Endodermal cell (in vitro differentiated cells): ENCODE measurements at regions not wholly inside any gene's neighbourhood (a gene's known extent, or its start where the extent isn't known, plus 50 kb on each side); places are given as distances from the start of the nearest gene placed in this dataset.

ENCODE experiments used
- DNase-seq: peaks from one replicate; pipeline ENCODE4 v3.0.0-alpha.2; 2017
- H3K27ac ChIP-seq: 2 replicates; pipeline ENCODE4 v1.5.1; 2013; ENCODE audit warnings: mild to moderate bottlenecking, low read depth, low read length, moderate library complexity
- H3K27me3 ChIP-seq: 2 replicates; pipeline ENCODE4 v1.6.1; 2013; ENCODE audit warnings: mild to moderate bottlenecking, low read length, moderate library complexity; ENCODE audit not compliant: insufficient read depth, control insufficient read depth, poor library complexity, severe bottlenecking
- H3K36me3 ChIP-seq: 2 replicates; pipeline ENCODE4 v1.7.0; 2013; ENCODE audit warnings: mild to moderate bottlenecking, low read length, moderate library complexity; ENCODE audit not compliant: control insufficient read depth, insufficient read depth
- H3K4me1 ChIP-seq: one replicate; pipeline ENCODE4 v1.7.0; 2013; ENCODE audit warnings: low read length; ENCODE audit not compliant: control insufficient read depth, insufficient read depth
- H3K4me3 ChIP-seq: 2 replicates; pipeline ENCODE4 v1.5.1; 2013; ENCODE audit warnings: mild to moderate bottlenecking, low read length, moderate library complexity
- H3K9ac ChIP-seq: 2 replicates; pipeline ENCODE4 v1.6.1; 2013; ENCODE audit warnings: mild to moderate bottlenecking, low read length, moderate library complexity; ENCODE audit not compliant: poor library complexity, severe bottlenecking; ENCODE audit errors: extremely low read depth
- H3K9me3 ChIP-seq: 2 replicates; pipeline ENCODE4 v1.6.1; 2013; ENCODE audit warnings: mild to moderate bottlenecking, low read length, moderate library complexity; ENCODE audit not compliant: control insufficient read depth
- H3K27ac Mint-ChIP-seq: 2 replicates; pipeline ENCODE4 v1.8.0; 2020; ENCODE audit warnings: mixed read lengths
- H3K27me3 Mint-ChIP-seq: 2 replicates; pipeline ENCODE4 v1.8.0; 2021; ENCODE audit warnings: mild to moderate bottlenecking, mixed read lengths; ENCODE audit not compliant: insufficient read depth
- H3K36me3 Mint-ChIP-seq: 2 replicates; pipeline ENCODE4 v1.8.0; 2020; ENCODE audit warnings: low read depth, mixed read lengths
- H3K4me1 Mint-ChIP-seq: 2 replicates; pipeline ENCODE4 v1.8.0; 2020; ENCODE audit warnings: mixed read lengths
- H3K4me3 Mint-ChIP-seq: 2 replicates; pipeline ENCODE4 v1.8.0; 2020; ENCODE audit warnings: mild to moderate bottlenecking, moderate library complexity, mixed read lengths
- H3K9me3 Mint-ChIP-seq: 2 replicates; pipeline ENCODE4 v1.8.0; 2020; ENCODE audit warnings: mild to moderate bottlenecking, mixed read lengths
- WGBS, 2 experiments: methylation state at CpG; one replicate each; pipeline versions ENCODE4 v1.1.5 to v1.1.7; 2013; ENCODE audit warnings: missing lambda C conversion rate in 2 of 2, mixed read lengths in 1 of 2; ENCODE audit not compliant: insufficient coverage in 1 of 2, insufficient read length in 1 of 2; 5-methylcytosine and 5-hydroxymethylcytosine counted together
- TF ChIP-seq, protein P1 (sequence below): fragments of 200-600 bp; sonication (generic); conservative IDR thresholded peaks from 2 replicates; pipeline ENCODE4 v1.5.0; 2021; ENCODE audit warnings: antibody characterized with exemption, mild to moderate bottlenecking

DNA sequence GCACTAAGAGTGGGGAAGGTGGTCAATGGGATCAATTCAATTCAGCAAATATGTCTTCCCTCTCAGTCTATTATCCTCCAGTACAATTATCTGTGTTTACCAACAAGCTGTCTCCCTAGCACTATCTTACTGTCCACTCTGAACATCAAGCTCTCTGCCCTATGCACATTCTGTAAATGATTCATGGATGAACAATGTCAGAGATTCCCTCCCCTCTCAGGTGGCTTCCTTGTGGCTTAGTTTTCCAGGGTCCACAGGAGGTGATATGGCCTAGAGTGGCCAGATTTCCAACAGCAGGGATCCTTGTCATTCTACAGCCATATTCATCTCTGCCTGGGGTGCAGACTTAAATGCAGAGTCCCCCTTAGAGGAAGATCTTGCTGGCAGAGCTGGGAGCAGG lies 225.1 kb downstream of the UACA start:
- no peaks in the 10 kb centered on the region for H3K36me3 ChIP-seq
- H3K36me3 Mint-ChIP-seq, result no peaks in the 10 kb centered on the region
- no peaks in the 10 kb centered on the region for H3K27me3 Mint-ChIP-seq
- no peaks in the 10 kb centered on the region for H3K27me3 ChIP-seq
- peaks cover 10% of the 10 kb centered on the region for H3K4me1 ChIP-seq
- TF ChIP-seq, protein P1, sequence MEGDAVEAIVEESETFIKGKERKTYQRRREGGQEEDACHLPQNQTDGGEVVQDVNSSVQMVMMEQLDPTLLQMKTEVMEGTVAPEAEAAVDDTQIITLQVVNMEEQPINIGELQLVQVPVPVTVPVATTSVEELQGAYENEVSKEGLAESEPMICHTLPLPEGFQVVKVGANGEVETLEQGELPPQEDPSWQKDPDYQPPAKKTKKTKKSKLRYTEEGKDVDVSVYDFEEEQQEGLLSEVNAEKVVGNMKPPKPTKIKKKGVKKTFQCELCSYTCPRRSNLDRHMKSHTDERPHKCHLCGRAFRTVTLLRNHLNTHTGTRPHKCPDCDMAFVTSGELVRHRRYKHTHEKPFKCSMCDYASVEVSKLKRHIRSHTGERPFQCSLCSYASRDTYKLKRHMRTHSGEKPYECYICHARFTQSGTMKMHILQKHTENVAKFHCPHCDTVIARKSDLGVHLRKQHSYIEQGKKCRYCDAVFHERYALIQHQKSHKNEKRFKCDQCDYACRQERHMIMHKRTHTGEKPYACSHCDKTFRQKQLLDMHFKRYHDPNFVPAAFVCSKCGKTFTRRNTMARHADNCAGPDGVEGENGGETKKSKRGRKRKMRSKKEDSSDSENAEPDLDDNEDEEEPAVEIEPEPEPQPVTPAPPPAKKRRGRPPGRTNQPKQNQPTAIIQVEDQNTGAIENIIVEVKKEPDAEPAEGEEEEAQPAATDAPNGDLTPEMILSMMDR, result no peak
- H3K9ac ChIP-seq, result no peak overlapping the region
- no peak overlapping the region for H3K4me3 Mint-ChIP-seq
- no peak for DNase-seq
- no peak overlapping the region for H3K27ac ChIP-seq
- H3K27ac Mint-ChIP-seq, result no peak overlapping the region
- H3K9me3 ChIP-seq, result no peaks in the 10 kb centered on the region
- H3K4me1 Mint-ChIP-seq, result peaks cover 31% of the 10 kb centered on the region
- no peaks in the 10 kb centered on the region for H3K9me3 Mint-ChIP-seq
- no peak overlapping the region for H3K4me3 ChIP-seq

DNA sequence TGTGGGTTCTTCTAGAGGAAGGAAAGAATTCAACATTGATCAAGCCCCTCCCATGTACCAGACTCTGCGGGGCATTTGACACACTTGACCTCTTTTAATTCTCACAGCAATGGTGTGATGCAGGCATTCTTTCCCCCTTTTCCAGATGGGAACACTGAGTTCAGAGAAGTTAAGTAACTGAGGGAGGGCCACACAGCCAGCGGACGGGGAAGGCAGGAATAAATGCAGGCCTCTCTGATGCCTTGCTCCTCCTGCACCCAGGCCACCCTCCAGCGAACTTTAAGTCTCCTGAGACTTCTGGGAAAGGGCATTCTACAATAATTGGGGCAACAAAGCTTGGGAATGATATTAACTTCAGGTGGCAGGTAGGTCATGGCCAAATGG lies 227.4 kb downstream of the UACA start:
- Histone ChIP-seq H3K4me1 (peaks cover 10% of the 10 kb centered on the region), H3K36me3 (no peaks in the 10 kb centered on the region), H3K4me3 (no peak overlapping the region), H3K9me3 (no peaks in the 10 kb centered on the region), H3K27me3 (peaks cover 5% of the 10 kb centered on the region), H3K27ac (peak overlapping the region; percentile 81), H3K9ac (no peak overlapping the region)
- Mint-ChIP-seq H3K36me3 (no peaks in the 10 kb centered on the region), H3K4me3 (no peak overlapping the region), H3K27me3 (peaks cover 8% of the 10 kb centered on the region), H3K9me3 (no peaks in the 10 kb centered on the region), H3K27ac (no peak overlapping the region), H3K4me1 (peaks cover 17% of the 10 kb centered on the region)
- 80 to 87% methylated on average over 1 to 4 of the region's 4 CpGs for WGBS, 2 experiments
- DNase-seq, result peak; percentile 33
- TF ChIP-seq, protein P1, result no peak

DNA sequence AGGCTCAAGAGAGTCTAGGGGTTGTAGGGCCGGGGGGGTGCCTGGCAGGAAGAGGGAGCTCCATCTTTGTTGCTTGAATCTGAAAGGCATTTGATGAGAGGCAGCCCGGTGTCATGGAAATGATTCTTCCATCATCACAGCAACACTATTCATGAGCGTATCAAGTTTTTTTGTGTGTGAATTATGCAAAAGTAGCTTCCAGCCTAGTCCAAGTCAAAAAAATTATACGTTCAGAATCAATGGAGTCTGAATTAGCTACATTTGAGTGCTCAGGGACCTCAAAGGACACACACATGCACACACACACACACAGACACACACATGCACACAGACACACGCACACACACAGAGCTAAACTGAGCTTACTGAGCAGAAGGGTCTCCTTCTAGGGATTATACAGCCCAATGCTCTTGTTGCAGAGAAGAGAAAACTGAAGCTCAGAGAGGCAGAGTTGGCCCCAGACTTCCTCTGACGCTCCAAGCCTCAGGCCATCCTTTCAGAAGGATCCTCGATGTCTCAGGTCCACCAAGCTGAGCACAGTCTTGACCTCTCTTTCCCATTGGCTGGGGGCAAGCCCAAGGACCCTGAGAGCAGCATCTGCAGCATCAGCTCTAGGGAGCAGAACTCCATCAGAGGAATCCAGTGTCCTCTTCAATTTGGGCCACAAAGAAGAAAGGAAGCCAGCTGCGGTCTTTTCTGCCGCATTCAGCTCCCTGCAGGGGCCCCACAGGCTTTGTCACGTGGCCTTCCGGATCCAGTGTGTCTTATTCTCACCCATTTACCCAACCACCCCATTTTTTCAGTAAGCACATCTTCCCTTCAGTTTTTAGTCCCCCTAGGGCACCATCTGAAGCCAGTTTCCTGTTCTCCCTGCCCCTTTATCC lies 228.0 kb downstream of the UACA start:
- peaks cover 11% of the 10 kb centered on the region for H3K4me1 Mint-ChIP-seq

More for the DNA sequence above, 228.0 kb downstream of the UACA start:
- no peaks in the 10 kb centered on the region for H3K36me3 ChIP-seq
- peaks cover 10% of the 10 kb centered on the region for H3K4me1 ChIP-seq
- peak; percentile 46 for DNase-seq
- Mint-ChIP-seq H3K36me3 (no peaks in the 10 kb centered on the region), H3K9me3 (no peaks in the 10 kb centered on the region), H3K4me3 (no peak overlapping the region), H3K27me3 (peaks cover 11% of the 10 kb centered on the region), H3K27ac (no peak overlapping the region)
- H3K4me3 ChIP-seq, result no peak overlapping the region
- TF ChIP-seq, protein P1, result no peak
- peaks cover 11% of the 10 kb centered on the region for H3K27me3 ChIP-seq
- 77 to 89% methylated on average over 3 to 11 of the region's 11 CpGs for WGBS, 2 experiments
- no peak overlapping the region for H3K9ac ChIP-seq
- no peaks in the 10 kb centered on the region for H3K9me3 ChIP-seq
- H3K27ac ChIP-seq, result peak overlapping the region; percentile 81
